ENCODE measurements at regions not wholly inside any gene's neighbourhood (a gene's known extent, or its start where the extent isn't known, plus 50 kb on each side); places are given as distances from the start of the nearest gene placed in this dataset.

- WGBS, 2 donors, result 65 to 78% methylated on average over 5 of the region's 5 CpGs
- Histone ChIP-seq H3K27ac (ENCODE audit: low read depth in 2 of 2, low read length in 1 of 2) (peak overlapping the region in 1 of 2 donors; percentile 59), H3K4me1 (ENCODE audit: control insufficient read depth in 2 of 2, insufficient read depth in 2 of 2, low read length in 1 of 2) (no peaks in the 10 kb centered on the region)
Measured at GRCh38 chr3:73683706-73684105, 59.0 kb upstream of the PDZRN3 start.

GRCh38 chr3:73681610-73682009 lies 56.9 kb upstream of the PDZRN3 start:
- Histone ChIP-seq H3K9me3 (ENCODE audit: control insufficient read depth in 2 of 2, insufficient read depth in 1 of 2, low read depth in 1 of 2, low read length in 1 of 2) (no peaks in the 10 kb centered on the region), H3K27me3 (ENCODE audit: control insufficient read depth in 1 of 2, insufficient read depth in 2 of 2, low read length in 2 of 2) (no peaks in the 10 kb centered on the region), H3K4me3 (ENCODE audit: low read depth in 1 of 2, low read length in 2 of 2) (no peak overlapping the region), H3K36me3 (ENCODE audit: control insufficient read depth in 2 of 2, insufficient read depth in 2 of 2, low read length in 1 of 2) (no peaks in the 10 kb centered on the region), H3K4me1 (ENCODE audit: control insufficient read depth in 2 of 2, insufficient read depth in 2 of 2, low read length in 1 of 2) (no peaks in the 10 kb centered on the region), H3K27ac (ENCODE audit: low read depth in 2 of 2, low read length in 1 of 2) (peak overlapping the region; percentile 81 to 82)
- 60 to 69% methylated on average over 6 of the region's 6 CpGs for WGBS, 2 donors

More at GRCh38 chr3:73683706-73684105, 59.0 kb upstream of the PDZRN3 start:
- Histone ChIP-seq H3K36me3 (ENCODE audit: control insufficient read depth in 2 of 2, insufficient read depth in 2 of 2, low read length in 1 of 2) (no peaks in the 10 kb centered on the region), H3K27me3 (ENCODE audit: control insufficient read depth in 1 of 2, insufficient read depth in 2 of 2, low read length in 2 of 2) (no peaks in the 10 kb centered on the region), H3K9me3 (ENCODE audit: control insufficient read depth in 2 of 2, insufficient read depth in 1 of 2, low read depth in 1 of 2, low read length in 1 of 2) (no peaks in the 10 kb centered on the region), H3K4me3 (ENCODE audit: low read depth in 1 of 2, low read length in 2 of 2) (no peak overlapping the region)

GRCh38 chr3:73681198-73681597 lies 56.5 kb upstream of the PDZRN3 start:
- no peak overlapping the region for H3K4me3 ChIP-seq (ENCODE audit: low read depth in 1 of 2, low read length in 2 of 2)
- no peaks in the 10 kb centered on the region for H3K4me1 ChIP-seq (ENCODE audit: control insufficient read depth in 2 of 2, insufficient read depth in 2 of 2, low read length in 1 of 2)
- no peaks in the 10 kb centered on the region for H3K36me3 ChIP-seq (ENCODE audit: control insufficient read depth in 2 of 2, insufficient read depth in 2 of 2, low read length in 1 of 2)
- H3K9me3 ChIP-seq (ENCODE audit: control insufficient read depth in 2 of 2, insufficient read depth in 1 of 2, low read depth in 1 of 2, low read length in 1 of 2), result no peaks in the 10 kb centered on the region
- WGBS, 2 donors, result 63 to 67% methylated on average over 1 of the region's 1 CpG
- H3K27ac ChIP-seq (ENCODE audit: low read depth in 2 of 2, low read length in 1 of 2), result peak overlapping the region; percentile 81 to 82
- no peaks in the 10 kb centered on the region for H3K27me3 ChIP-seq (ENCODE audit: control insufficient read depth in 1 of 2, insufficient read depth in 2 of 2, low read length in 2 of 2)

DNA sequence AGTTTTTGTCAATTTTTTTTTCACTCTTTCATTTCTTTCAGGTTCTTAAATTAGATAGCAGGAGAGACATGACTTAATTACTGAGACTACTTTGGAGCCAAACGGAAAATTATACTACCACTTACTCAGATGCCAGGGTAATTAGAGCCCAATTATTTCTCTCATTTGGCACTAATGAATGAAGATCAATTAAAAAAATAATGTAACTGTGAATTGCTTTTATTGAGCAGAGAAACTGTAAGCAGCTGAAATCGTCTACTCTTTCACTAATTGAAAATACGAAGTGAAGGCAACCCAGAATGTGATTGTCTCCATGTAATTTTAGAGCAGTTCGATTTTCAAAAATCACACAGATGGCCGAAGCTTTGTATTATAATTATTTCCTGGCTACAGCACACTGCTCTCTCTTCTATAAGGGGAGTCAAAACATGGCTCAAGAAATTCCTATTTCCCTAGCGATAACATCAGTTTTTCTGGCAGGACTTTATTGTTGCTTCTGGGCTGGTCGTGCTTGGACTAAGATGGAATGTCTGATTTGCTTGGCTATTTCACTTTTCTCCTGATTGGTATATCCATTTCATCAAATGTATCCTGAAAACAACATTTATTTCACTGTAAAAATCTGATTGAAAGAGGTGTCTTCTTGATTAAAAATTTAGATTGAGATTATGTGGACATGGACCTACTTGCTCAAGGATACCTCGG lies 55.8 kb upstream of the PDZRN3 start:
- Histone ChIP-seq H3K27ac (ENCODE audit: low read depth in 2 of 2, low read length in 1 of 2) (peak overlapping the region; percentile 49 to 54), H3K9me3 (ENCODE audit: control insufficient read depth in 2 of 2, insufficient read depth in 1 of 2, low read depth in 1 of 2, low read length in 1 of 2) (no peaks in the 10 kb centered on the region), H3K4me3 (ENCODE audit: low read depth in 1 of 2, low read length in 2 of 2) (no peak overlapping the region), H3K36me3 (ENCODE audit: control insufficient read depth in 2 of 2, insufficient read depth in 2 of 2, low read length in 1 of 2) (no peaks in the 10 kb centered on the region), H3K4me1 (ENCODE audit: control insufficient read depth in 2 of 2, insufficient read depth in 2 of 2, low read length in 1 of 2) (no peaks in the 10 kb centered on the region), H3K27me3 (ENCODE audit: control insufficient read depth in 1 of 2, insufficient read depth in 2 of 2, low read length in 2 of 2) (no peaks in the 10 kb centered on the region)
- 79 to 84% methylated on average over 8 of the region's 8 CpGs for WGBS, 2 donors

GRCh38 chr3:73677336-73678024 lies 52.7 kb upstream of the PDZRN3 start:
- H3K27ac ChIP-seq (ENCODE audit: low read depth in 2 of 2, low read length in 1 of 2), result peak overlapping the region in 1 of 2 donors; percentile 33
- WGBS, 2 donors, result 87 to 89% methylated on average over 7 of the region's 7 CpGs
- H3K9me3 ChIP-seq (ENCODE audit: control insufficient read depth in 2 of 2, insufficient read depth in 1 of 2, low read depth in 1 of 2, low read length in 1 of 2), result no peaks in the 10 kb centered on the region
- H3K36me3 ChIP-seq (ENCODE audit: control insufficient read depth in 2 of 2, insufficient read depth in 2 of 2, low read length in 1 of 2), result no peaks in the 10 kb centered on the region
- H3K4me1 ChIP-seq (ENCODE audit: control insufficient read depth in 2 of 2, insufficient read depth in 2 of 2, low read length in 1 of 2), result no peaks in the 10 kb centered on the region
- H3K4me3 ChIP-seq (ENCODE audit: low read depth in 1 of 2, low read length in 2 of 2), result no peak overlapping the region
- no peaks in the 10 kb centered on the region for H3K27me3 ChIP-seq (ENCODE audit: control insufficient read depth in 1 of 2, insufficient read depth in 2 of 2, low read length in 2 of 2)
